Right atrium auricular region (tissue), 2 donors: ENCODE measurements at regions not wholly inside any gene's neighbourhood (a gene's known extent, or its start where the extent isn't known, plus 50 kb on each side); places are given as distances from the start of the nearest gene placed in this dataset.

Experiments
- DNase-seq: peaks from one replicate; pipeline ENCODE4 v3.0.0-alpha.2; 2019; ENCODE audit warnings: low spot score
- H3K27ac ChIP-seq, 2 donors: fragments of 200-600 bp; sonication (generic); 1 replicate in 1 of 2; 2 replicates in 1 of 2; pipeline ENCODE4 v1.5.1; 2016 to 2019
- H3K27me3 ChIP-seq, 2 donors: fragments of 200-600 bp; sonication (generic); one replicate each; pipeline versions ENCODE4 v1.5.1 to v1.6.0; 2017 to 2019
- H3K36me3 ChIP-seq: fragments of 200-600 bp; sonication (generic); one replicate; pipeline ENCODE4 v1.5.1; 2016
- H3K4me1 ChIP-seq, 2 donors: fragments of 200-600 bp; sonication (generic); one replicate each; pipeline versions ENCODE4 v1.5.1 to v1.6.0; 2017 to 2019
- H3K4me3 ChIP-seq, 2 donors: fragments of 200-600 bp; sonication (generic); 1 replicate in 1 of 2; 2 replicates in 1 of 2; pipeline ENCODE4 v1.5.1; 2017 to 2019; ENCODE audit warnings: mild to moderate bottlenecking in 1 of 2, moderate library complexity in 1 of 2
- H3K9me3 ChIP-seq, 2 donors: fragments of 200-600 bp; sonication (generic); one replicate each; pipeline ENCODE4 v1.5.1; 2019
- CTCF ChIP-seq, 2 donors: fragments of 200-600 bp; sonication (generic); IDR thresholded peaks; one replicate each; pipeline ENCODE4 v1.5.1; 2019; ENCODE audit warnings: antibody characterized with exemption in 2 of 2

GRCh38 chr20:12383821-12384220 is 466.1 kb downstream of the BTBD3 start:
- Histone ChIP-seq H3K36me3 (no peaks in the 10 kb centered on the region), H3K4me3 (no peak overlapping the region), H3K27ac (peak overlapping the region; percentile 39 to 53), H3K9me3 (no peaks in the 10 kb centered on the region), H3K4me1 (peaks cover 0 to 14% of the 10 kb centered on the region in 2 donors), H3K27me3 (no peaks in the 10 kb centered on the region)
- no peak for TF ChIP-seq CTCF (IDR thresholded peaks at IDR 0.05)
- DNase-seq, result no peak

- no peak for TF ChIP-seq CTCF (IDR thresholded peaks at IDR 0.05)
- H3K27ac ChIP-seq, result no peak overlapping the region
- peaks cover 0 to 14% of the 10 kb centered on the region in 2 donors for H3K4me1 ChIP-seq
- DNase-seq, result no peak
- H3K27me3 ChIP-seq, result no peaks in the 10 kb centered on the region
- no peak overlapping the region for H3K4me3 ChIP-seq
- no peaks in the 10 kb centered on the region for H3K36me3 ChIP-seq
- H3K9me3 ChIP-seq, result no peaks in the 10 kb centered on the region
Measured at GRCh38 chr20:12386821-12387220, 469.1 kb downstream of the BTBD3 start.

GRCh38 chr20:12391099-12391498 is 473.4 kb downstream of the BTBD3 start:
- no peak for DNase-seq
- no peaks in the 10 kb centered on the region for H3K9me3 ChIP-seq
- H3K4me1 ChIP-seq, result no peaks in the 10 kb centered on the region
- no peaks in the 10 kb centered on the region for H3K36me3 ChIP-seq
- TF ChIP-seq CTCF (IDR thresholded peaks at IDR 0.05), result no peak
- H3K27me3 ChIP-seq, result no peaks in the 10 kb centered on the region
- no peak overlapping the region for H3K4me3 ChIP-seq
- H3K27ac ChIP-seq, result no peak overlapping the region

- TF ChIP-seq CTCF (IDR thresholded peaks at IDR 0.05), result no peak
- Histone ChIP-seq H3K27ac (no peak overlapping the region), H3K9me3 (no peaks in the 10 kb centered on the region), H3K27me3 (no peaks in the 10 kb centered on the region), H3K4me1 (no peaks in the 10 kb centered on the region), H3K4me3 (no peak overlapping the region), H3K36me3 (no peaks in the 10 kb centered on the region)
- DNase-seq, result no peak
Measured at GRCh38 chr20:12394786-12395185, 477.1 kb downstream of the BTBD3 start.

- DNase-seq, result no peak
Measured at GRCh38 chr20:12395353-12395752, 477.7 kb downstream of the BTBD3 start.

More at GRCh38 chr20:12395353-12395752, 477.7 kb downstream of the BTBD3 start:
- Histone ChIP-seq H3K27me3 (no peaks in the 10 kb centered on the region), H3K4me1 (no peaks in the 10 kb centered on the region), H3K27ac (no peak overlapping the region), H3K4me3 (no peak overlapping the region), H3K9me3 (no peaks in the 10 kb centered on the region), H3K36me3 (no peaks in the 10 kb centered on the region)
- TF ChIP-seq CTCF (IDR thresholded peaks at IDR 0.05), result no peak
